Posterior vena cava (tissue), 2 donors: ENCODE measurements at regions not wholly inside any gene's neighbourhood (a gene's known extent, or its start where the extent isn't known, plus 50 kb on each side); places are given as distances from the start of the nearest gene placed in this dataset.

Source experiments
- DNase-seq: peaks from one replicate; pipeline ENCODE4 v3.0.0-alpha.2; 2020; ENCODE audit warnings: low spot score
- intact Hi-C, 2 donors: fragments of 100-400 bp; cut with DNase I; formaldehyde crosslinking; loops; one replicate each; pipeline versions ENCODE4 v1.14.1 to v1.14.2; 2022 to 2023
- donor health status: DM: yes; HTN: yes; CAD: no.
- donor health status: DM: yes; HTN: yes; CAD: no.

- no peak for DNase-seq
- intact Hi-C loops: no loop called here
These were observed 114.7 kb downstream of the NCOR2 start for GRCh38 chr12:124452576-124453331.

- intact Hi-C loops: no loop called here
- DNase-seq: no peak
These were observed 115.7 kb downstream of the NCOR2 start for GRCh38 chr12:124451637-124452243.

- intact Hi-C loops: no loop called here
These were observed 116.4 kb downstream of the NCOR2 start for GRCh38 chr12:124451016-124451415.

GRCh38 chr12:124450376-124450750 lies 117.0 kb downstream of the NCOR2 start:
- DNase-seq: no peak
- intact Hi-C loops: no loop called here

More at GRCh38 chr12:124451016-124451415, 116.4 kb downstream of the NCOR2 start:
- DNase-seq: no peak

- intact Hi-C loops: no loop called here
These were observed 117.6 kb downstream of the NCOR2 start for GRCh38 chr12:124449623-124450375.

GRCh38 chr12:124448955-124449622 lies 118.3 kb downstream of the NCOR2 start:
- no peak for DNase-seq
- intact Hi-C loops: no loop called here

More at GRCh38 chr12:124449623-124450375, 117.6 kb downstream of the NCOR2 start:
- no peak for DNase-seq

- no peak for DNase-seq
- intact Hi-C loops: no loop called here
These were observed 119.0 kb downstream of the NCOR2 start for GRCh38 chr12:124448241-124448954.

GRCh38 chr12:124446364-124446763 lies 121.0 kb downstream of the NCOR2 start:
- DNase-seq: no peak
- intact Hi-C loops: no loop called here

GRCh38 chr12:124445826-124446225 lies 121.6 kb downstream of the NCOR2 start:
- DNase-seq: no peak

GRCh38 chr12:124445121-124445718 lies 122.2 kb downstream of the NCOR2 start:
- intact Hi-C loops: no loop called here
- DNase-seq: no peak

More at GRCh38 chr12:124445826-124446225, 121.6 kb downstream of the NCOR2 start:
- intact Hi-C loops: no loop called here

GRCh38 chr12:124443931-124444712 lies 123.3 kb downstream of the NCOR2 start:
- intact Hi-C loops: no loop called here
- DNase-seq: no peak

GRCh38 chr12:124442772-124443445 lies 124.5 kb downstream of the NCOR2 start:
- intact Hi-C loops: no loop called here
- no peak for DNase-seq

GRCh38 chr12:124442281-124442680 lies 125.1 kb downstream of the NCOR2 start:
- DNase-seq: no peak
- intact Hi-C loops: no loop called here

- DNase-seq: no peak
- intact Hi-C loops: loop anchor here in 1 of 2 donors (2.0 kb wide), 1 partner anchor 13 kb away; no protein-coding TSS in a partner anchor
These were observed 125.8 kb downstream of the NCOR2 start for GRCh38 chr12:124441443-124442194.

GRCh38 chr12:124440841-124441381 lies 126.5 kb downstream of the NCOR2 start:
- no peak for DNase-seq
- intact Hi-C loops: loop anchor here in 1 of 2 donors (2.0 kb wide), 1 partner anchor 14 kb away; no protein-coding TSS in a partner anchor

- no peak for DNase-seq
- intact Hi-C loops: loop anchor here in 1 of 2 donors (2.0 kb wide), 1 partner anchor 15 kb away; no protein-coding TSS in a partner anchor
These were observed 127.3 kb downstream of the NCOR2 start for GRCh38 chr12:124440031-124440626.
